DOHH2 (cell line): ENCODE measurements at regions not wholly inside any gene's neighbourhood (a gene's known extent, or its start where the extent isn't known, plus 50 kb on each side); places are given as distances from the start of the nearest gene placed in this dataset.

ENCODE experiments used
- H3F3A ChIP-seq: fragments of 200-600 bp; sonication (generic), shearing (Covaris generic); 2 replicates; pipeline ENCODE4 v1.6.0; 2016; ENCODE audit warnings: antibody characterized with exemption, mild to moderate bottlenecking; ENCODE audit not compliant: control insufficient read depth, insufficient read depth
- H3K27ac ChIP-seq: fragments of 200-600 bp; sonication (generic); 2 replicates; pipeline ENCODE4 v1.5.1; 2014; ENCODE audit warnings: low read depth, mild to moderate bottlenecking, low read length, moderate library complexity
- H3K27me3 ChIP-seq: fragments of 200-600 bp; sonication (generic); 2 replicates; pipeline ENCODE4 v1.6.1; 2014; ENCODE audit warnings: mild to moderate bottlenecking, low read length, mixed read lengths; ENCODE audit not compliant: control insufficient read depth
- H3K36me3 ChIP-seq: fragments of 200-600 bp; sonication (generic); 2 replicates; pipeline ENCODE4 v1.6.1; 2014; ENCODE audit warnings: mild to moderate bottlenecking, low read length, moderate library complexity, mixed read lengths; ENCODE audit not compliant: control insufficient read depth
- H3K4me1 ChIP-seq: fragments of 200-600 bp; sonication (generic); 2 replicates; pipeline ENCODE4 v1.6.1; 2014; ENCODE audit warnings: mild to moderate bottlenecking, low read length, mixed read lengths; ENCODE audit not compliant: control insufficient read depth
- H3K4me2 ChIP-seq: fragments of 200-600 bp; sonication (generic); 2 replicates; pipeline ENCODE4 v1.6.0; 2014; ENCODE audit warnings: mild to moderate bottlenecking, low read length, moderate library complexity
- H3K4me3 ChIP-seq: fragments of 200-600 bp; sonication (generic); 2 replicates; pipeline ENCODE4 v1.5.1; 2014; ENCODE audit warnings: mild to moderate bottlenecking, low read length, mixed read lengths
- H3K79me2 ChIP-seq: fragments of 200-600 bp; sonication (generic); 2 replicates; pipeline ENCODE4 v1.6.1; 2014; ENCODE audit warnings: mild to moderate bottlenecking, low read length, mixed read lengths; ENCODE audit not compliant: control insufficient read depth
- H3K9me2 ChIP-seq: fragments of 200-600 bp; sonication (generic); replicated peaks from 2 replicates; pipeline ENCODE4 v1.6.1; 2014; ENCODE audit warnings: mild to moderate bottlenecking, low read length, mixed read lengths; ENCODE audit not compliant: control insufficient read depth
- H3K9me3 ChIP-seq: fragments of 200-600 bp; sonication (generic); 2 replicates; pipeline ENCODE4 v1.6.1; 2014; ENCODE audit warnings: antibody characterized with exemption, low read length, mixed read lengths; ENCODE audit not compliant: control insufficient read depth, insufficient read depth
- H4K20me1 ChIP-seq: fragments of 200-600 bp; sonication (generic); 2 replicates; pipeline ENCODE4 v1.6.0; 2014; ENCODE audit warnings: low read depth, mild to moderate bottlenecking, antibody characterized with exemption, low read length, moderate library complexity; ENCODE audit not compliant: control insufficient read depth, insufficient read depth
- EZH2phosphoT487 ChIP-seq: fragments of 200-600 bp; sonication (generic); IDR thresholded peaks from 2 replicates; pipeline ENCODE4 v1.6.1; 2017; ENCODE audit warnings: borderline replicate concordance, mild to moderate bottlenecking, antibody characterized with exemption, low read length, moderate library complexity, mixed read lengths
- TF ChIP-seq, protein P1 (sequence below): fragments of 200-600 bp; sonication (generic); IDR thresholded peaks from one replicate; pipeline ENCODE4 v1.5.1; 2014; ENCODE audit warnings: antibody characterized with exemption, mild to moderate bottlenecking, low read depth, low read length; ENCODE audit not compliant: poor library complexity, severe bottlenecking

DNA sequence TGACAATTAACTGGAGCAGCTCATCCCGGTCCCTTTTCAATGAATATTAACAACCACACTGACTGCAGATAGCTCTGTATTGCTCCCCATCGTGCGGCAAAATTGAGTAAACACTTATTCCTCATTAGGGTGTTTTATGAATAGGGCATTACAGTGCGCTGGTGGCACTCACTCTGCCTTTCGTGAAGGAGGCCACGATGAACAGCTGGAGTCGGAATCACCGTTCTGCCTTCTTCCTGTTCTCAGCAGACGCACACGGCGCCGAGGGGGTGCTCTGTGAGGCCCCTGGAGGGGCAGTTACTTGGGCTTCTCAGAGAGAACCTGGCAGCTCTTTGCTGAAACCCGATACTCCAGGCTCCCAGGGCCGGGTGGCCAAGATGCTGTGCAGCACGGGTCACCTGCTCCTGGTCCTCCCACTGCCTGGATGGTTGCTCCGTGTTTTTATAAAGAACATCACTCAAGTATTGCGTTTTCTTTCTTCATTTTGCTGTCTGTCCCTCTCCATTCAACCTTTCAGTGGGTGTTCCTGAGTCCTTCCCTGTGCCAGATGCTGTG lies 241.9 kb downstream of the GLRX3 start:
- no peaks in the 10 kb centered on the region for H3K9me2 ChIP-seq
- no peak overlapping the region for H3K4me2 ChIP-seq
- H3K36me3 ChIP-seq = no peaks in the 10 kb centered on the region
- no peaks in the 10 kb centered on the region for H3K27me3 ChIP-seq
- no peaks in the 10 kb centered on the region for H3F3A ChIP-seq
- H3K4me1 ChIP-seq = no peaks in the 10 kb centered on the region
- H3K4me3 ChIP-seq = no peak overlapping the region
- no peaks in the 10 kb centered on the region for H3K9me3 ChIP-seq
- no peaks in the 10 kb centered on the region for H4K20me1 ChIP-seq
- no peak overlapping the region for H3K27ac ChIP-seq
- TF ChIP-seq, protein P1, sequence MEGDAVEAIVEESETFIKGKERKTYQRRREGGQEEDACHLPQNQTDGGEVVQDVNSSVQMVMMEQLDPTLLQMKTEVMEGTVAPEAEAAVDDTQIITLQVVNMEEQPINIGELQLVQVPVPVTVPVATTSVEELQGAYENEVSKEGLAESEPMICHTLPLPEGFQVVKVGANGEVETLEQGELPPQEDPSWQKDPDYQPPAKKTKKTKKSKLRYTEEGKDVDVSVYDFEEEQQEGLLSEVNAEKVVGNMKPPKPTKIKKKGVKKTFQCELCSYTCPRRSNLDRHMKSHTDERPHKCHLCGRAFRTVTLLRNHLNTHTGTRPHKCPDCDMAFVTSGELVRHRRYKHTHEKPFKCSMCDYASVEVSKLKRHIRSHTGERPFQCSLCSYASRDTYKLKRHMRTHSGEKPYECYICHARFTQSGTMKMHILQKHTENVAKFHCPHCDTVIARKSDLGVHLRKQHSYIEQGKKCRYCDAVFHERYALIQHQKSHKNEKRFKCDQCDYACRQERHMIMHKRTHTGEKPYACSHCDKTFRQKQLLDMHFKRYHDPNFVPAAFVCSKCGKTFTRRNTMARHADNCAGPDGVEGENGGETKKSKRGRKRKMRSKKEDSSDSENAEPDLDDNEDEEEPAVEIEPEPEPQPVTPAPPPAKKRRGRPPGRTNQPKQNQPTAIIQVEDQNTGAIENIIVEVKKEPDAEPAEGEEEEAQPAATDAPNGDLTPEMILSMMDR = no peak
- TF ChIP-seq EZH2phosphoT487 = no peak
- H3K79me2 ChIP-seq = no peaks in the 10 kb centered on the region

DNA sequence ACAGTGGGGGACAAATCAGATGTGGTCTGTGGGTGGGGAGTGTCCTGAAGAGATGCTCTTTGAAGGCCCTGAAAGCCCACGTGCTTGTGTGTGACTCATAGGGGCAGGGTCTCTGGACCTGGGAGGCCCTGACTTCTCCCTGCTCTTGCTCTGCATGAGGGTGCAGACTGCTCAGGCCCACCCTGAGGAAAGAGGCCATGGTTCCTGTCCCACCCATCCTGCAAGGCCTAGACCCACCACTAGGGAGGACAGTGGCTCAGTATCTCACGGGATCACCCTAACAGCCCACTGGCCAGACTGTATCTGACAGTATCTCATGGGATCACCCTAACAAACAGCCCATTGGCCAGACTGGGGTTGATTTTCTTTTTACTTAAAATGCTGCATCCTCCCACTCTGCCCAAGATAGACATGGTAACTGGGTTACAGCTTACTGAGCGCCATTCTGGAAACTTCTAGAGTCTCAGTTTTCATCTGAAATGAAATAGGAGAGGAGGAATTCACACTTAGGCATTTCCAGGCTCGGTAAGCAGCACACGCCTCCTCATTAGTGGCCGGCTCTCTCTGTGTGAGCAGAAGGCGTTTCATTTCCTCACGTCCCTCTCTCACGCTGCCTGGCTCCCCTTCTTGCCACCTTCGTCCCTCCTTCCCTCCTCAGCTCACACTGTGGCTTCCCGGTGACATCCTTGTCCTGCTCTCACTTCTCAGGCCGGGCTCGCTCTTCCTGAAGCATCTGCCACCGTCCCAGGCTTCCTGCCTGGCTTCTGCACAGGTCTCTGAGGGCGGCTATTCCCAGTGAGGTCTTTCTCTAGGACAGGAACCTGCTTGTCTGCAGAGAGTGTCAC lies 242.6 kb downstream of the GLRX3 start:
- Histone ChIP-seq H4K20me1 (no peaks in the 10 kb centered on the region), H3K4me1 (no peaks in the 10 kb centered on the region)

DNA sequence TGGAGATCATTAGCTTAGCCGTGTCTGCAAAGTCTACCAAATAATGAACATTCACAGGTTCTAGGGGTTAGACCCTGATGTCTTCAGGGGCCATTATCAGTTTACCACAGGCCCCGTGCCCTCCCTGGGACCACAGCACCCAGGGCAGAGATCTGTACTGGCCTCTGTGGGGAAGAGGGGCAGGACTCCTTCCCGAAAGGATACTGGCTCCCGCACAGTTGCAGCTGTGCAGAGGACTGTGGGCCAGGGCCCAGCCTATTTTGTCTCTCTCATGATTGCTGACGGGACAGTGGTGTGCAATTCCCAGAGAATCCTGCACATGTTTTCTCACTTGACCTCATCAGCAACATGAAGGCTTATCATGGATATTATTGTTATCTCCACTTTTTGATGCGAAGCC lies 243.9 kb downstream of the GLRX3 start:
- Histone ChIP-seq H3K4me1 (no peaks in the 10 kb centered on the region), H4K20me1 (no peaks in the 10 kb centered on the region), H3K79me2 (no peaks in the 10 kb centered on the region), H3K36me3 (no peaks in the 10 kb centered on the region), H3K27me3 (no peaks in the 10 kb centered on the region), H3K9me2 (no peaks in the 10 kb centered on the region), H3K4me2 (no peak overlapping the region), H3K9me3 (no peaks in the 10 kb centered on the region), H3F3A (no peaks in the 10 kb centered on the region), H3K27ac (no peak overlapping the region), H3K4me3 (no peak overlapping the region)
- TF ChIP-seq, protein P1 = no peak
- TF ChIP-seq EZH2phosphoT487 = no peak

More for the DNA sequence above, 242.6 kb downstream of the GLRX3 start:
- Histone ChIP-seq H3K36me3 (no peaks in the 10 kb centered on the region), H3K27ac (no peak overlapping the region), H3K4me3 (no peak overlapping the region), H3K9me2 (no peaks in the 10 kb centered on the region), H3K4me2 (no peak overlapping the region), H3K27me3 (no peaks in the 10 kb centered on the region), H3F3A (no peaks in the 10 kb centered on the region), H3K9me3 (no peaks in the 10 kb centered on the region), H3K79me2 (no peaks in the 10 kb centered on the region)
- TF ChIP-seq, protein P1 = peak; percentile 29
- TF ChIP-seq EZH2phosphoT487 = no peak
